Activated T-cell treated with anti-CD3 and anti-CD28 coated beads for 1 hour (primary cell): ENCODE measurements at regions not wholly inside any gene's neighbourhood (a gene's known extent, or its start where the extent isn't known, plus 50 kb on each side); places are given as distances from the start of the nearest gene placed in this dataset.
"Not testable (repeated sequence)": the region's sequence is repeated elsewhere in the genome, so short reads cannot be mapped to it uniquely, and the experiment has no call there.

Experiments used
- DNase-seq: peaks from one replicate; pipeline ENCODE4 v3.0.0-alpha.2; 2020; ENCODE audit warnings: low read depth

DNA sequence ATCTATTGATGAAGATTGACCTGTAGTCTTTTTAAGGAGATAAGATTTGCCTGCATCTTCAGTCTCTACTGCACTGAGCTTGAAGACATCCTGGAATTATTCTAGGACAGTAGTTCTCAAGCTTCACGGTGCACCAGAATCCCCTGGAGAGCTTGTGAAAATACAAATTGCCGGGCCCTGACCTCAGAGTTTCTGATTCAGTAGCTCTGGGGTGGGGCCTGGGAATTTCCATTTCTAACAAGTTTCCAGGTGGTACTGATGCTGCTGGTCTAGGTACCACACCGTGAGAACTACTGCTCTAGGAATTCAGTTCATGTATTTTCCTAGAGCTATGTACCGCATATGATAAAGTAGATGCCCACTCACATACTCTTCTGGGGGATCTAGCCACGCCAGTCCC lies 246.1 kb downstream of the HS3ST3B1 start:
- no peak for DNase-seq

DNA sequence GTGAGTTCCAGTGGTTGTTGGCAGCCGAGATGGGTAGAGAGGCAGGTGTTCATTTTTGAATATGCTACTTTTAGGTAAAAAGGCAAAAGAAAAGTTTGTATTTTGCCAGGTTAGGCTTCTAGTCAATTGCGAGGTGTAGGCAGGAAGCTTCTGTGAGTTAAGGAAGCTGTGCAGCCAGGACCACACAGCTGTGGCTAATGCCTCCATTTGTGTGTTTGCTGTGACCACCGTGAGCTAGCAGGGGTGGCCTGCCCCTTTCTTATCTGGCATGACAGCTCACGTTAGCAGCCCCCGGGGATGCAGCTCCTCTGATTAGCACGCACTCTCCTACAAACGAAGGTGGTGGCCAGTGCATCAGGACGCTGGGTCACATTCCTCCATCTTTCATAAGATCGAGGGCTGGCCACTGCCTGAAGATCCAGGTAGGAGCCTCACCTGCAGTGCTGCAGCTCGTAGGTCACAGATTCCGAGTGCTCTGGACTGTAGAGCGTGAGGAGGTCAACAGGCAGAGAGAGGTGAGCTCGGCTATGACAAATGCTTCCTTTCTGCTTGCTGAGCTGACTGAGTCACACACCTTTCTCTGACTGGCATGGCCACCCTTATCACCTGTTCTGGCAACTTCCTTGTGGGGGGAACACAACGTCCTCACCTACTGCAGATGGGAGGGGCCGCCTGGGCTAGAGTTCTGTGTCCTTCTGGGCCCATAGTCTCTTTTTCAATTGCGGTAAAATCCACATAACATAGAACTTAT lies 244.4 kb downstream of the HS3ST3B1 start:
- no peak for DNase-seq

DNA sequence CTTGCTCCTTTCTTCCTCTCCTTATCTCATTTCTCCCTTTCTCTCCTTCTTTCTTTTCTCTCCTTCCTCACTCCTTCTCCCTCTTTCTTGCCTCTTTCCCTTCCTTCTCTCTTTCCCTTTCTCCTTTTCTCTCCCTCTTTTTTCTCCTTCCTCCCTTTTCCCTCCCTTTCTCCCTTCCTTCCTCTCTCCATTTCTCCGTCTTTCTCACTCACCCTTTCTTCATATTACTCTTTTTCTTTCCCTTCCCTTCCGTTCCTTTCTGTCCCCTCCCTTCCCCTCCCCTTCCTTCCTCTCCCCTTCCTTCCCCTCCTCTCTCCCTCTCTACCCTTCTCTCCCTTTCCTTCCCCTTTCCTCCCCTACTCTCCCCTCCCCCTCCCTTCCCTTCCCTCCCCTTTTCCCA lies 240.8 kb downstream of the HS3ST3B1 start:
- DNase-seq, result no peak

DNA sequence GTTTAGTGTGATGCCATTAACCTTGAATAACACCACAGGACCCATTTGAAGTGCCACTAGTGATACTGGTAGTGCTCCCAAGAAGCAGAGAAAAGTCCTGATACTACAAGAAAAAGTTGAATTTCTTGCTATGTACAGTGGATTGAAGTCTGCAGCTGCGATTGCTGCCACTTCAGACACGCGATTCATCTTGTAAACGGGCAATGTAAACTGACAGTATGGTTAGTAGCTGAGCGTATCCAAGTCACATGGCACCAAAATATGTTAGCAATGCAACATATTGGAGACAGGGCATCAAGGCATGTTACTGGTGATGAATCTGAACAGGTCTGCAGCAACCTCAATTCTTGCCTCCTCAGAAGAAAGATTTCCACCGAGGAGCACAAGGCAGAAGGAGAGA lies 238.9 kb downstream of the HS3ST3B1 start:
- DNase-seq, result no peak

DNA sequence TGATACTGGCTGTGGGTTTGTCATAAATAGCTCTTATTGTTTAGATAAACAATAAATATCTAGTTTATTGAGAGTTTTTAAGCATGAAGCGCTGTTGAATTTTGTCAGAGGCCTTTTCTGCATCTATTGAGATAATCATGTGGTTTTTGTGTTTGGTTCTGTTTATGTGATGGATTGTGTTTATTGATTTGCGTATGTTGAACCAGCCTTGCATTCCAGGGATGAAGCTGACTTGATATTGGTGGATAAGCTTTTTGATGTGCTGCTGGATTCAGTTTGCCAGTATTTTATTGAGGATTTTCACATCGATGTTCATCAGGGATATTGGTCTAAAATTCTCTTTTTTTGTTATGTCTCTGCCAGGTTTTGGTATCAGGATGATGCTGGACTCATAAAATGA lies 231.4 kb downstream of the HS3ST3B1 start:
- not testable (repeated sequence) for DNase-seq

DNA sequence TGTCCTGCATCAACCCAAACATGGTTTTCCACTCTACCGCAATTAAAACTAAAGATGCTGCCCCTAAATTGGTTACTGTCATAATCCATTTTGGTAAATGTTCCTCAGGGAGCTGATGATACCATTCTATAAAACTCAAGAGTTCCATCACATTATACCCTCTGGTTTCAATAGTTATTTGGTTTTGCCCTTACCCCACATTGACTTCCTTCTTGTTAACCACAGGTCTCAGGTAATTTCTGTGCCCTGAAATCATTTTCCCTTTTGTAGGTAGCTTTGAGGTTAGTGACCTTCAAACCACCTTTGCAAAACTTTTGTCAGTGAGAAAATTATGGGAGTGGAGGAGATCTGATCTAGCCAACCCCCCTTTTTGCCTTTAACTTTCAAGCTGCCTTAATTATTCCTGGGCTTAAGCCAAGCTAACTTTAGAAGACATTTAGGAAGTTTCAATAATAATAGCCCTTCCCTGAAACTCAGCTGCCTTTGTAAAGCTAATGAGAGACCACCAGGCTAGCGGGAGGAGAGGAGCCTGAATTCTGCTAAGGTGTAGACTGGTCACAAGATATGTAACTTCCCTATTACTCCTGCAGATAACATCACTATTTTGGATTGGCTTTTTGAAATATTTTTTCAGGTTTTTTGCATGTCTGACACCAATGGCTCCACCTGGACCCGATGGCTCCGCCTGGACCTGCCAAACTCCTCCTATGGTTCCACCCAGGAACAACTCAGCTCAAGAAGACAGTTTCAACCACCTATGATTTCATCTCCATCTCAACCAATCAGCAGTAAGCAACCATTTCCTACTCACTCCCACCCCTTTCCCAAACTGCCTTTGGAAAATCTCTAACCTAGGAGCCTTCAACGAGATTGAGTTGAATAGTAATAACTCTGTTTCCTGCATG lies 224.9 kb downstream of the HS3ST3B1 start:
- DNase-seq, result no peak

DNA sequence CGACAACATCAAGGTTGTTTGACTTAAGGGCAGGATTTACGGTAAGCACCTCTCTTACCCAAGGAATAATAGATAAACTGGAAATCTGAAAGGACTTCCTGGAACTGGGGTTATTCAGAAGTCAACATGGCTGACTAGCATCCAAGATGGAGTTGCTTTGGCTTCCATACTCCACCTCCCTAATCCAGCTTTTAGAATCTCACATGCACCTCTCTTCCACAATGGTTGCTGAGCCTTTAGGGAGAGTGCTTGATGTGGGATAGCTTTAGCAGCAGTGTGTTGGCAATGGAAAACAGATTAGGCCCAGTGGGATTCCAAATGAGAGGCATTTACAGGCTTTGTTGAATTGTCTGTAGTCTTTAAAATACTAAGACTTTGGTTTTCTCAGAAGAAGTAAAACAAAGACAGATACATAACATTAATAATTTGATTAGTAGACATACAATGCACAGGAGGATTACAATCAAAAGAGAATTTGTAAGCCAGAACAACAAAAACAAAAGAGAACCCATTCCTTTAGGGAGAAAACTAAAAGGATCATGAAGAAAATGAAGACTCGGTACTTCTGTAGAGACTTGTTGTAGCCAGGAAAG lies 222.0 kb downstream of the HS3ST3B1 start:
- DNase-seq, result no peak

DNA sequence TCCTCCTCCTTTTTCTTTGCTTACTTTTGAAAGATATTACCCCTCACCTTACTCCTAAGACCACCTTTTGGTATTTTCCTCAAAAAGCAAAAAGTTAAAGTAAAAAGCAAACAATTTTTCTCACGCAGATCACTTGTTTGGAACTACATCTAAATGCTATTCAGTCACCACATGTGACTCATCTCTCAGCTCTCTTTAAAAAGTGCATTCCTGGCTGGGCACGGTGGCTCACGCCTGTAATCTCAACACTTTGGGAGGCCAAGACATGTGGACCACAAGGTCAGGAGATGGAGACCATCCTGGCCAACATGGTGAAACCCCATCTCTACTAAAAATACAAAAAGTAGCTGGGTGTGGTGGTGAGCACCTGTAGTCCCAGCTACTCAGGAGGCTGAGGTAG lies 218.0 kb downstream of the HS3ST3B1 start:
- not testable (repeated sequence) for DNase-seq

DNA sequence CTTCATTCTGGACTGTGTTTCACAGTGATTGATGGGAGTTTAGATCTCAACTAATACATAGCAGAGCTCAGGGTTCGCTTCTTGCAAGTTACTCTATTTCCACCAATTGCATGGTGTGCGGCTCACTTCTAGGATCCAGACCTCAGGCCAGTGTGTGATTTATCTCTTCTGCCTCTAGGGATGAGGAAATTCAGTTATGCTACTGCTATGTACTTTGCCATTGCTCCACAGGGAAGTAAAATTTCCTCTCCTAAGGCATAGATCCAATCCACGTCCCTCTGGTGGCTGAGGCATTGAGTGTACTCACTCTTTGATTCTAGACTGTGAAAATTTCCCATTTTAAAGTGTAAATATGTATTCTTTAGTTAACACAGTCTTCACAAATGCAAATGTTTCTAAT lies 214.1 kb downstream of the HS3ST3B1 start:
- no peak for DNase-seq

DNA sequence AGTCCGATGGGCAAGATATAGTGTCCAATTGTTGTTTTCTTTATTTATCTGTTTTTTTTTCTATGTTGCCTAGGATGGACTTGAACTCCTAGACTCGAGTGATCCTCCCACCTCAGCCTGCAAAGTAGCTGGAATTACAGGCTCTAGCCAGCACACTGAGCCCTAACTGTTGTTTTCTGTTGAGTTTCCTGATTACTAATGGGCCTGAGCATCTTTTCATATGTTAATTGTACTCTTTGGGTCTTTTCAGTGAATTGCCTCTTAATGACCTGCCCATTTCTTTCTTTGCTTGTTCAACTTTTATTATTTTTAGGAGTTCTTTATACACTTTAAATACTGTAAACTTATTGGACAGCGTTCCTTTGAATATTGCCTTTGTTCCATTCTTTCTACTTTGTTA lies 213.0 kb downstream of the HS3ST3B1 start:
- DNase-seq, result no peak

DNA sequence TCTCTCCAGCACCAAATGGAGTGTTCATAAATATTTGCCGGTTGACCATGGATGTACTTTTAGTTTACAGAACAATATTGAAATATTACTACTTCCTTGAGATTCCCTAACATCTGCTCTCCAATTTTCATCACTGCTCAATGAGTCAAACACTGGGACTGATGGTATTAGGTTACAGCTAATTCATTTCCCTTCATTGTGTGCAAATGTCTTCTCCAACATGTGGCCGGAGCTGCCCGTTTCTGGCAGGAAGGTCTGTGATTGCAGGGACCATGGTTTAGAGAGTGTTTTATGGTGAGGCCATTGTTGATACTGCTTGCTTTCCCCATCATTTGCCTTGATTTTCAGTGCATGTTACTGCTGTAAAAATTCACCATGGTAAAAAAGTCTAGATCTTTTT lies 209.3 kb downstream of the HS3ST3B1 start:
- no peak for DNase-seq

DNA sequence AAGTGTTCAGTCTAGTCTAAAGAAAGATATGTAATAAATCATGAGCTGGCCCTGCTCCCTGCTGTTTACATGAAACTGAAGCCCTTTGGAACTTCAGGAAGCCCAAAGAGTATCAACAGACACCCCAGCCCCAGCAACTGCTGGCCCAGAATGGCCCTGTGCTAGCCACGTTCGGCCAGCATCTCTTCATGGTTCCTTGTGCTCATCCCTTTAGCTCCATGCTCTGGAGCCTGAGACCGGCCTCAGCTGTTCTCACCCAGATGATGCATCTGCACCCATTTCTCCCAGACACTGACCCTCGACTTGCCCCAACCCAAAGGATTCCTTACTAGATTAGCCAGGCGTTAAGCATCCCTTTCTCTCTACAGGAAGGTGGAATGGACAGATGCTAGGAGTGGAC lies 207.3 kb downstream of the HS3ST3B1 start:
- DNase-seq, result no peak

DNA sequence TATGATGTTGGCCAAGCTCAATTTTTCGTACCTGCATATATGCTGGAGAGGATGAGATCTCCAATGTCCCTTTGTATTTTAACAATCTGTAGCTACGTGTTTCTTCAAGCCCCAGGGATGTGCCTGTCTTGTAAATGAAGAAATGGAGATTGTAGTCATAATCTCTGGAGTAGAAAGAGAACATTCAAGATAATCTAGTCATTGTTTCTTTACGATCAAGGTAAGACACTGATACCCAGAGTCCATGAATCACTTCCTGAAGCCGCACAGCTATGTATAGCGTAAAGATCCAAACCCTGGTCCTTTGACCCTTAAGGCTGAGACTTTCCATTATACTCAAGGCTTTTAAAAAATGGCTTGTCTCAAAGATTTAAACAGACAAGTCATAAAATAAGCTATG lies 205.5 kb downstream of the HS3ST3B1 start:
- DNase-seq, result no peak

DNA sequence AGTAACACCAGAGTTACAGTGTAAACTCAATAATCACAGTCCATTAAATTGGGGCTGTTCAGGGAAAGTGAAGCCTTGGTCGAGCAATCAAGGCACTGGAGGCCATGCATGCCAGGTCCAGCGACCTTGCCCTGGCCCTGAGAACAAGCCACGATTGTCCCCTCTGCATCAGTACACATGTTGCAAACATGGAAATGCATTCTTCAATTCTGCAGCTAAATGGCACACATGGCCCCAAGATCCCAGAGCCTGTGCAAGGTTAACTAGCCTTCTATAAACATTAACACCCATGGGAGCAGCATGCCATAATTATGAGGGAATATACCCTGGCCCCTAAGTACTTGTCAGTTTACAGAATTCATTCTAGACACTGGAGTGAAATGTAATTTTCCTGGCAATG lies 204.7 kb downstream of the HS3ST3B1 start:
- no peak for DNase-seq

DNA sequence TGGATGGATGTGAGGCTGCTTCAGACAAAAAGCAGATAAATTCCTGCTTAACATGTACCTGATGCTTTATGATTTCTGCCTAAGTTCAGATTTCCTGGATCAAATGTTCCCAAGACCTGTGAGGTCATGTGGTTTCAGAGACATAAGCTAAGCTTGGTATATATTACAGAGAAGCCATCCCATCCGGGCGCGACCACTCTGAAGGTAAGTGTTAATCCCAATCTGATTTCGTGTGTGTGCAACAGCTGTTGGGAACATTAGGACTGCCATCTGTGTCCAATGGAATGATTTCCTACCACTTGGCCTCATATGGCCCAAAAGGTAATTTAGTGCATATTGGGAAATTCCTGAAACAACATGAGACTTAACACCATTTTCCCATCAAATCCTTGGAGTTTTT lies 199.1 kb downstream of the HS3ST3B1 start:
- no peak for DNase-seq

DNA sequence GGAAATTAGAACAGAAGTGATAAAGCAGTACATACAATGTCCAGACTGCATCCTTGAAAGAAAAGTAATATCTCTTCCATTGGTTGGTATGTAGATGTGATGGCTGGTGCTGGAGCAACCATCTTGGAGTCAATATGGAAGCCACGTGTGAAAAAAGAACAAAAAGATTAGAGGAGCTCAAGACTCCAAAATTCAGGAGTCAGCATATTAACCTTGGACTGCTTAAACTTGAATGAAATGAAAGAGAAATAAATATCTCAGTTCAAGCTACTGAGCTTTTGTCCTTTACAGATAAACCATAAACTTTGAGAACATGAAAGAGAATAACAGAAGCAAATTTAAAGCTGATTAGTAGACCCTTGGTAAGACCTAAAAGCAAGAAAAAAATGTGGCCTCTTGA lies 197.9 kb downstream of the HS3ST3B1 start:
- DNase-seq, result no peak

DNA sequence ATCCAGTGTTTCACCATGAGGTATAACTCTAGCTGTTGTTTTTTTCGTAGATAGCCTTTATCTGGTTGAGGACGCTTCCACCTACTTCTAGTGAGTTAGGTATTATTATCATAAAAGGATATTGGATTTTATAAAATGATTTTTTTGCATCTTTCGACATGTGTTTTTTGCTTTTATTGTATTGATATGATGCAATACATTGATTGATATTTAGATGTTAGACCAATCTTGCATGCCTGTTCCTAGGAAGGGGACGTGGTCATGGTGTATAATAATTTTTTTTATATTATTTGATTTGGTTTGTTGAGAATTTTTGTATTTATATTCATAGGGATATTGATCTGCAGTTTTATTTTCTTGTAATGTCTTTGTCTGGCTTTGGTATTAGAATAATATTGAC lies 193.3 kb downstream of the HS3ST3B1 start:
- DNase-seq, result no peak

DNA sequence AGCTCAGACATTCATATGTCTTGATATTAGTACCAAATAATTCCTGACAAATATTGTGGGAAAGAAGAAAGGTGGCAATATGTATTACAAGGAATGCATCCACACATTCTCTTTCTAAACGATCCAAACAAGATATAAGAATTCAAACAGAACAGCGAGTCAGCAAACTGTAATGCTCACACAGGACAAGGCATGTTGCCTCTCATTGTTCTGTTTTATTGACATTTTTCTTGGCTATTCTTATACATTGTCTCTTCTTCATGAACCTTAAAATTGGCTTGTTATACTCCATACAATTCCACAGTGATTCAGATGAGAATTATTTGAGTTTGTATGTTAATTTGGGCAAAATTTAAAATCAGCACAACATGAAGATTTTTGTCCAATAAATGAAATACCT lies 189.1 kb downstream of the HS3ST3B1 start:
- no peak for DNase-seq

DNA sequence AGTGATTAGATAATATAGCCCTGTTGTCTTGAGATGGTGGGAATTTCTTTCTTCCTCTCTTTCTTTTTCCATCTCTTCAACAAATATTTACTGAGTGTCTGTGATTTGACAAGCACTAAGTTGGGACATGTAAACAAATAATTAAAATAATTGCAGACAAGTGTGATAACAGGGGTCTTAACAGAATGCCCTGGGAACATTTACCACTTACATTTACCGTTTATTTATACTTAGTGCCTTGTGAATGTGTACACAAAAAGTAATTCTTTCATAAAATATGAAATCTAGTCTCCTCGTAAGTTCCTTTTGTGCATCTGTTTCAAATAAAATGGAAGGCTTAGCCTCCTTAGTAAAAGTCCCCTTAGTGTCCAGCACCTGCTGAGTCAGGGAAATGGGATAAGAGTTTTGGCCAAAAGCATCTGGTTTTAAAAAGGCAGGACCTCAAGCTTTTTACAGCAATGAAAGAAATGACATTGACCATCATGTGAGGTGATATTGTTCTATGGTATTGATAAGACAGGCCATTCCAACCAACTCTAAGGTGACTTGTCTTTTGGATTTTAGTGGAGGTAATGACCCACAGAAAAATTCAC lies 188.2 kb downstream of the HS3ST3B1 start:
- no peak for DNase-seq

DNA sequence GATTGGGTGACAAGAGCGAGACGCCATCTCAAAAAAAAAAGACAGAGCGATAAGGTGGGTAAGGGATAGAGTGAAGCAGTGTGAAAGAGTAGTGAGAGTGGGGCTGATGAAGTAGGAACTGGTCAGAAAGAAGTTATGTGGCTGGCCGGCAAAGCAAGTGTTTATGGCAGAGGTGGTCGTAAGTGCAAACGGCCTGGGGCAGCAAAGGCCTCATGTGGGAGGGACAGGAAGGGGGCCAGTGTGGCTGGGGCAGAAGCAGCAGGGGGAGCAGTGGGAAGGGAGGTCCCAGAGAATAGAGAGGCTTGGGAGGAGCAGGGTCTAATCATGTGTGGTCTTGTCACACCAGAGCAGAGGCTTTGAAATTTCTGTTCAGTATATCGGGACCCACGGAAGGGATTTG lies 186.2 kb downstream of the HS3ST3B1 start:
- no peak for DNase-seq

DNA sequence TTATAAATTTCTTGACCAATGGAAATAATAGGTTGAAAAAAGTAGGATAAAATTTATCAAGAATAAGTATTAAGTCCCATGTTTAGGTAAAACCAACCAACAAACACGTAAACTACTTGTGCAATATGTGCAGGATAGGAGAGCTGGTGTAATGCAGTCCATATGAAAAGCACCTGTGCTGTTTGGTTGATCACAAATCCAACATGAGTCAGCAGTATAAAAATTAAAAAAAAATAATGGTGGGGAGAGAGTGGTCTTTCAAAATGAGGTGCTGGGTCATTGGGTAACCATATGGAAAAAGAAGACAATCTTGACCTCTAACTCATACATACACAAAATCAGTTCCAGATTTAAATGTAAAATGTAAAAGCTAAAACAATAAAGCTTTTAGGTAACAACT lies 181.8 kb downstream of the HS3ST3B1 start:
- no peak for DNase-seq

DNA sequence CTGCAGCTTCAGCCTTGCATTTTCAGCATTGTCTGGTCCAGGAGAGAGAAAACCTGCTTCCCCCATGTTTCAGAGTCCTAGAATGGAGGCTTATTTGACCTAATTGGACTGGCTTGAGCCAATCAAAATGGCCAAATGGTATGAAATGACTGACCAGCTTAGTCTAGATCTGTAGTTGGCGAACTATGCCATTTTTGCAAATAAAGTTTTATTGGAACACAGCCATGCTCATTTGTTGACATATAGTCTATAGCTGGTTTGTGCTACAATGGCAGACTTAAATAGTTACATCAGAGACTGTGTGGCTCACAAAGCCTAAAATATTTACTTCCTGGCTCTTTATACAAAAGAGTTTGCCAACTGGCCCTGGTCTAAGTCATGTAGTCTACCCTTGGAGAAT lies 180.8 kb downstream of the HS3ST3B1 start:
- no peak for DNase-seq

DNA sequence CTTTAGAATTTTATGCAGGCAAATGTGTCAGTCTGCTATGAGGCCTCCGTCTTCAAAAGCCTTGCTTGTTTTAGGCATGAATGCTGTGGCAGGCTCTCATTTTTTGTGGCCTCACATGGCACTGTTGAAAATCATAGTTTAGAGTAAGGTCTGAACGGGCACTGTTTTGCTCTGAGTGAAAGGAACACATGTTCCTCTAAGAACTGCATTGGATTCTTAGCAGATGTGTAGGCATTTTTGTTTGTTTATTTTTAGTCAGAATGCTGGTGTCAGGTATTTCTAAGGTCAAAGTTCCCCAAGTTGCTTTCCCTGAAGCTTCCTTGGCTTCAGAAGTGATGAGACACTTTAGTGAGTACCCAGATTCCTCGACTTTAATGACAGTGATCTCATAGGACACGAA lies 173.7 kb downstream of the HS3ST3B1 start:
- DNase-seq, result no peak
